GM23248 (cell line): ENCODE measurements at regions not wholly inside any gene's neighbourhood (a gene's known extent, or its start where the extent isn't known, plus 50 kb on each side); places are given as distances from the start of the nearest gene placed in this dataset.

Source experiments
- EZH2 ChIP-seq: fragments of 200-600 bp; sonication (generic); IDR thresholded peaks from 2 replicates; pipeline ENCODE4 v1.6.1; 2018; ENCODE audit warnings: antibody characterized with exemption, mild to moderate bottlenecking; ENCODE audit not compliant: insufficient read depth, poor library complexity, severe bottlenecking
- EZH2phosphoT487 ChIP-seq: fragments of 200-600 bp; sonication (generic); IDR thresholded peaks from 2 replicates; pipeline ENCODE4 v1.6.1; 2018; ENCODE audit warnings: antibody characterized with exemption, moderate library complexity, mild to moderate bottlenecking, low read depth; ENCODE audit not compliant: insufficient read depth

GRCh38 chr10:36345807-36346206 is 703.7 kb upstream of the FZD8 start:
- TF ChIP-seq EZH2 (no peak), EZH2phosphoT487 (no peak)
